ENCODE measurements at regions not wholly inside any gene's neighbourhood (a gene's known extent, or its start where the extent isn't known, plus 50 kb on each side); places are given as distances from the start of the nearest gene placed in this dataset.

DNA sequence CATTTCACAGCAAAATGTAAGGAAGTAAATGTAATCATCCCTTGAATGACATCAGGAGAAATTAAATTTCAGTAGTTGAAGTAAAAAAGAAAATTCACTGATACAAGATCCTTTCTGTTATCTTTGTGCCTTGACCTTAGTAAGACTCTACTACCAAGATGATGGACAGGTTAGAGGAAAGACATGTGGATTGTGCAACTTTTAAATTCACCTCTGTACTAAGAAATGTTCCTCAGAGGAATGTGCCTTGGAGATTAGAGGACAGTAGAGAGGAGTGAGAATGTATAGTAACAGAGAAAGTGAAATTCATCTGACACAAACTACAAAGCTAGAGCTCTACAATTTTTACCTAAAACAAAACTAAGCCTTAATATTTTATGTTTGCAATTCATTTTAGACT lies 375.3 kb downstream of the PLOD2 start:
- DNase-seq = no peak

DNA sequence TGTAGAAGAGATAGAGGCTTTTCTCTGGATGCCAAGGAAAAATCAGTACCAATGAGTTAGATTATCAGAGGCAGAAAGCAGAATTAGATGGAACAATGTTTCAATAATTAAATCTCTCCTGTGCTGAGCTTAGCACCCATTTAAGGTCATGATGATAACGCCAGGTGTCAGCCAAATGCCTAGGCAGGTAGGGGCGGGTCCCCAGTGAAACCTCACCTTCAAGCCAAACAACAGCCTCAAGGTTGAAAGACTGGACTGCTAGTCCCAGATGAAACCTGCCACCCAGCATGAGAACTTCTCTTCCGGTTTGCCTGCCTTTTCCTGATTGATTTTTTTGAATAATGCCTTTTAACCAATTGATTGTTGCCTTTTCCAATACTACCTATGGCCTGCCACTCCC lies 363.0 kb downstream of the PLOD2 start:
- DNase-seq = no peak

DNA sequence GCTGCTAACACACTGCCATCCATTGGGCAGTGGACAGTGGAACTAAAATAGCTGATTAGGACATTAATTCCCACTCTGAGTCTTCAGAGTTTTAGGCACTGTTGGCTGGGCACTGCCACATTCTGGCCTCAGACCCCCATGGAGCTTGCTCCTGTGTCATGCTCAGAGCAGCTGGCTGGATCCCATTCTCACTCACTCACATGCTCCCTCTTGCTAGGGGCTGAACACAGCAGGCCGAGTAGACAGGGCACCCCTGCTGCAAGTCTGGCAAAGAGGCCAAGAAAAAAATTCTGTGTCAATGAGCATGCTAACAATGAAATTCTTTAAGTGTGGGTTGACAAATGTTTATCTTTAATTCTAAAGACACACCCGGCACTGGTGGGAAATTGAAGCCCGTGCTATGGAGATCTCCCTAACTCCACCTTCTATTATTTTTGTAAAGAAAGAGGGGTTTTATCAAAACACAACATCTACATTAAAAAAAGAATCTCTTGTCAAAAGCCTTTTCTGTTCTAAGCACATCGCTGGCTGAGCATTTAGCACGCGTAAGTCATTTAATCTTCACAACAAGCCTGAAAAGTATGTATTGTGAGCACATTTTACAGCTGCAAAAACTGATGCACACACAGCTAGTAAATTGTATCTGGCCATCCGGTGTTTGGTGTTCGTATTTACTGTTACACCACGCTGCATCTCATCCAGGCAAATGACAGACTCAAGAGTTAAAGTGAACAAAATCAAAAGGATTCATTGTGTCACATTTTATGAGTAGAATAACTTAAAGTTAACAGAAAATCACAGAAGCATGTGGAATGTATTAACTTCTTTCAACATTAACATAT lies 362.1 kb downstream of the PLOD2 start:
- DNase-seq = no peak

DNA sequence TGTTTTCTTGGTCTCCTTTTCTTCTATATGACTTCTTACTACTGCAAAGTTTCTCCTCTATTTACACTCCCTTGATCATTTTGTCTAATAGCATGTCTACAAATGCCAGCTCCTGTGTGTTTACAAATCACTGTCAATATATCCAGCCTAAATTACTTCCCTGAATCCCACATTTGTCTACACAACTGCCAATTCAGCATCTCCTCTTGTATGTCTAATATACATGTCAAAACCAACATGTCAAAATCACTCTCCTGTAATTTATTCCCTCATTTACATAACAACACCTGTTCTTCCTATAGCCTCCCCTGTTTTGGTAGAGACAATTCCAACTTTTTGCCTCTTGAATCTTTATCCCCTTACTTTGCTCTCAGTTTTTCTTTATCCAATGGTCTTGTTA lies 359.3 kb downstream of the PLOD2 start:
- DNase-seq = no peak

DNA sequence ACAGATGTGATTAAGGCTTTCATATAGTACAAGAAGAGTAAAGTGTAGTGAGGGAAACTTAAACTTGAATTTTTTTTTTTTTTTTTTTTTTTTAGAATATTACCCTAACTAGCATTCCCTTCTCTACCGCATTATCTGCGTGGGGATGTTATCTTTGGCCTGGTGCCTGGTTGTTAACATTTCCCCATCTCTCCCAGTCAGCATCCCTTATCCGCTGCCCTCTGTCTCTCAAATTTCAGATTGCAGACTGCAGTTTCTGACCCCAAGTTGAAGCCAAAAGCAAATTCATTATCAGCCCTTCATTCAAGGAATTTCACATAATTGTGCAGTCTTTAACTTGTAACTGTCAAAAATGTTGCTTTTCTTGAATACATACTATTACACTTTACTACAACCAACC lies 353.0 kb downstream of the PLOD2 start:
- no peak for DNase-seq

DNA sequence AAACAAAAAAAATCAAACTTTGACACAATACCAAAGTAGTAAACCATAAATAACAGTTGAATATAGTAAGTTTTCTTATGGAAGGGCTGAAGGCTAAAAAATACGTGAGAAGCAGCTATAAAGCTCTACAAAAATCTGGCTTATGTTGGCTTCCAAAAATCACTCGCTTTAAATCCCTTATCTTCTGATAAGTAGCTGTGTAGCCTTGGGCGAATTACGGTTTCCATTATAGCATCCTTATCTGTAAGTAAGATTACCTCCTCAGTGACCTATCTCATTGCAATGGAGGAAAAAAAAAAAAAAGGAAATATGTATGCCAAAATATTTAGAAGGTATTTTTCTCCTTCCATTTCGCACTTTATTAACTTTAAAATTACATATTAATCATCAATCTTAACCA lies 348.6 kb downstream of the PLOD2 start:
- no peak for DNase-seq

DNA sequence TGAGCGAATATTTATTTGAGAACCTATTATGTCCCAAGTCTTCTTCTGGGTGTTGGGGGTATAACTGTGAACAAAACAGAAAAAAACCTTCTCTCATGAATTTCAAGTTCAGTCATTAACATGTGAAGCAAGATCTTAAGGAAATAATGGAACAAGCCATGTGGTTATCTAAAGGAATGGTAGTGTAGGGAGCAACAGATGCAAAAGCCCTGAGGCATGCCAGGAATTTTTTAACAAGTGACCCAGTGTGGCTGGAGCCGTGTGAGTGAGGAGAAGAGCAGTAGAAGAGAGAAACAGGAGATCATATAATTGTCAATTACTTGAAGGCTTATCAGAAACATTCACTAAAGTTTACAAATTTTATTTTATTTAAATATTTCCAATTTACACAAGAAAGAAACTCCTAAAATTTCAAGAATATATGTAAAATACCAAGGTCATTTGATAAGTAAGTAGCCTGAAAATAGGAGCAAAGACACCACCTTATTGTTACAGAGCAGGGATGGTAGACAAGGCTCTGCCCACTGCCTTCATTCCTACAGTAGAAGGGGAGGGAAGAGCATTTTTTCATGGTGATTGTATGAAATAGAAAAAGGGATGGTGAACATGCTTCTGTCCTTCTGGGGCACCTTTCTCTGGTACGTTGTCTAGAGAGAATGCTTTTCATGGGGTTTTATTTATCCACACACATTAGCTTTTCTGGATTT lies 345.1 kb downstream of the PLOD2 start:
- no peak for DNase-seq

DNA sequence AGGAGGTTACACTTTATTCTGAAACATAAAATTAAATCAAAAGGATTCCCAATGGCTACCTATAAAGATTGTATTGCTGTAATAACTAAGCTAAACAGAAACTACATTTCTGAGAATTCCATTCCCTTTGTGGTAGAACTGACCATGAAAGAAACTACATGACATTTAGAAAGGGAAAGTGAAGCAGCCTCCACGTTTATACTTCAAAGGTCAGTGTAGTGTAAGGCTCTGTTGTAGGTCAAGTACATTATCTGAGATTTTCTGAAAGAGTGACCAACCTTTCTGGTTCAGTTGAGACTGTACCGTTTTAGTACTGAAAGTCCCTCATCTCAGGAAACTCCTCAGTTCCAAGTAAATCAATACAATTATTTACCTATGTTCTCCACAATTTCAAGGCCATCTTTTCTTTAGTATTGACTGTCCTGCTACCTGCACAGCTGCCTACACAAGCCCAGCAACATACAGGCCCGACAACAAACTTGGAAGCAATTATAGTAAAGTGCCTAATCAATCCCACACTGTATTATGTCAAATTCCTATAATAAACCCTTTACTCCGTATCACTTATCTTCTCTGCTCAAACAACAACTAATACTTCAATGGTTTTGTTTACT lies 343.0 kb downstream of the PLOD2 start:
- no peak for DNase-seq

DNA sequence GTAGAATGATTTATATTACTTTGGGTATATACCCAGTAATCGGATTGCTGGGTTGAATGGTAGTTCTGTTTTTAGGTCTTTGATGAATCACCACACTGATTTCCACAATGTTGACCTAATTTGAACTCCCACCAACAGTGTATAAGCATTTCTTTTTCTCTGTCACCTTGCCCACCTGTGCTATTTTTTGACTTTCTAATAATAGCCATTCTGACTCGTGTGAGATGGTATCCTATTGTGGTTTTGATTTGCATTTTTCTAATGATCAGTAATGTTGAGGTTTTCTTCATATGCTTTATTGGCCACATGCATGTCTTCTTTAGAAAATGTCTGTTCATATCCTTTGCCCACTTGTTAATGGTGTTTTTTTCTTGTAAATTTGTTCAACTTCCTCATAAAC lies 340.8 kb downstream of the PLOD2 start:
- DNase-seq = no peak

DNA sequence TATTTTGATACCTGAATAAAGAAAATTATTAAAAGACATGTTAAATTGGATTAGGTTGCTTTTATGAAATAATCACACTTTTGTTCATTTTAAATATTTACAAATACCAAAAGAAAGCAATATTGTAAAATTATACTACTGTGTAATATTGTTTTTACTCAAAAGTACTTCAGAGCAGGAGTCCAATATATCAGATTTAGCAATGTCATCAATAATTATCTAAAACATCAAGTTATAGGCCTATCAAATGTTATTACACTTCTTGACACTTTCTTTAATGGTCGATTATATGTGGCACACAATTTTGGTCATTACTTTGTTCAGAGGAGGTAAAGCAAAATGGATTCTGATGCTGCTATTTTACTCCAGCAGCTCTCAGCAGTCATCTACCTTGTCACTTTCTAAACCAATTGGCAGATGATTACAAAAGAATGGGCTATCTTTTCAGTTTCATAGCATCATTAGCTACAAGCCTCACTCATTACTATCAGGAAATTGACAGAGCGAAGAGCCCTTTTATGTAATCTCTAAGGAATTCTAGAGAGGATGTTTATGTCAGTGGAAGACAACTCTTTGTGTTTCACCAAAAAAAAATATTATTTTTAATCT lies 318.6 kb downstream of the PLOD2 start:
- DNase-seq = no peak

DNA sequence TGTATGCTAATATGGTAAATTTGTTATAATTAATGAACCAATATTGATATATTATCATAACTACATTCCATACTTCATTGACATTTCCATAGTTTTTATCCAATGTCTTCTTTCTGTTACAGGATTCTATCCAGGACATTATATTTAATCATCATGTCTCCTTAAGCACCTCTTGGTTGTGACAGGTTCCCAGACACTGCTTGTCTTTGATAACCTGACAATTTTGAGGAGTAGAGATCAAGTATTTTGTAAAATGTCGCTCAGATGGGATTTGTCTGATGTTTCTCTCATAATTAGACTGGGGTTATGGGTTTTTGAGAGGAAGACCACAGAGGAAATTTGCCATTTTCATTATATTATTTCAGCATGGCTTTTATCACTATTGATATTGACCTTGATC lies 317.4 kb downstream of the PLOD2 start:
- DNase-seq = no peak

DNA sequence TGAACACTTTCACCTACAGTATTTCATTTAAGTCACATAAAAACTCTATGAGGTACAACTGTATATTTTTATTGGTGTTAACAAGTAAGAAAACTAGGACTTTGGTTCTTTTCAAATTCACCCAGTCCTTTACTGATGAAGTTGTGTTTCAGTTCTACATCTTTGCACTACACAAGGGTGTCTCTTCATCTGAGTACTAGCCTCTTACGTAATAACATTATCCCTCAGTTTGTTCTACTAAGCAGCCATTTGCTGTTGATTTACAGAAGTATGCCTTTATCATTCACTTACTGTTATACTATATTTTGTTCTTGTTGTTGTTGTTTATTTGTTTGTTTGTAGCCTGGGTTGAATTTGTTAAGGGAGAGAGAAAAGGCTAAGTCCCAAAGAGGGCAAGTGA lies 311.9 kb downstream of the PLOD2 start:
- no peak for DNase-seq

DNA sequence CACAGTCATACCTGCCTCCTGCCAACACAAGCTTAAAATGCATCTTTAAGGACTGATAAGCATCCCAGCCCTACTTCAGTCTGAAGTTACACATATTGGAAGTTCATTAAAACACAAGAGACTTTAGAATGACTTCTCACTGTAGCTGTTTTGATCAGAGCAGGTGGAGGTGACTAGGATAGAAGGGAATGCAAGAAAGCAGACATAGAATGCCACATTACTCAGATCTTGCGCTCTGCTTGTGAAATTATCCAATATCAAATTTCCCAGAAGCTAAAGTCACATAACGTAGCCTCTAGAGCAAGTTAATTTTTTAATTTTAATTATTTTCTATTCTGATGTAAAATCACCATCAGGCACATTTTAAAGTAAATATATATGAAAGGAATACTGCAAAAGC lies 306.5 kb downstream of the PLOD2 start:
- DNase-seq = no peak

DNA sequence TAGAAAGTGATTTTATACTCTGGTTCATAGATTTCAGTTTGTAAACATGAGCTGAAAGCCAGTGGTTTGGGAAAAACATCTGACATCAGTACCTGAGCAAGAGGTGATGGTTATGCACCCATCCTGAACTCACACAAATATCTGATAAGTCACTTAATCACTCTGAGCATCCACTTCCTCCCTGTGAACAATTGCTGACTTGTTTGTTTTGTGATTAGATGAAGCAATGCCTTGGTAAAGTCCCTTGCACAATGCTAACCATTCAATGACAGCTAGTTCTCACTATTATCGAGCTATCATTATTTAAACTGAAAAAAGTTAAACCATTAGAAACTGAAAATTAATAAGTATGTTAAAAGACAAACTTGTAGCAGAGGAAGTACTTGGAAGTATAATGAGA lies 303.0 kb downstream of the PLOD2 start:
- no peak for DNase-seq

DNA sequence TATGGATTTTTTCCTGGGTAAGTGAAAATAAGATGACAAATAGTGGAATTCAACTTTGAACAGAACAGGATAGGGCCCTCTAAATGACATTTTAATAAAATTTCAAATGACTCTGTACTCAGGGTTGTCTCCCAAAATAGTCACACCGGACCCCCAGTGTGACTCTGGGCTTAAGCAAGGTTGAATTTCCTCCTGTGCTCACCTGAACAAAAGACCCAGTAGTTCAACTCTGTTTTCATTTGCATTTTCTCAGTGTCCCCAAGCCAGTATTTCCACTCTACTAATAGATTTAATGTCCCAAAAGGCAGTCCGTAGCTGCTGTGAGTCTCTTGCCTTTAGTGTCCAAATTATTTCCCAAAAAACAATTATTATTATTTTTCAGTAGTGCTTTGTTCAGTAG lies 296.6 kb downstream of the PLOD2 start:
- no peak for DNase-seq

DNA sequence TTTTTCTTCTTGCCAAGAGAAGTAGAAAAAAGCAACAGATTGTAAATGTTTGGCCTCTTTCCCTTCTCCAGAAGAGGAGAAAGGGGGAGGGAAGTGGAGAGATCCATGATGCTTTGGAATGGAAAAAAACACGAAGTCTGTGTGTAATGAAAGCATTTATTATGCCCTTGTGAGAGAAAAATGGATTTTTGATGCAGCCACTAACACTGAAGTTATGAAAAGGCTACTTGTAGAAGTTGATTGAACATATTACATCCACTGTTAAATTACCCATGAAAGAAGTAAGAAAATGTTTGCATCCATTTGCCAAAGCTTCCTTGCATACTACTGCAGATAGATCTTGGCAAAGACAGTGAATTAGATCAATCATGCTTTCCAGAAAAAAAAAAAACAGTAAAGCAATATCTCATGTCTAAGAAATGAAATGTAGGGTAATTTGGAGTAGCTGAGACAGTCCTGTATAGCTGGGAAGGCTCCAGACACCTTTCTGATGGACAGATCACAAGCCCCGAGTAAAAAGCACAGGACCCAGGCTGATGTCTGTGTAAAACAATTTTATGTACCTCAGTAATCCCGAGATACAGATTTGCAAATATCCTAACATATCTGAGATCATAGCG lies 295.5 kb downstream of the PLOD2 start:
- DNase-seq = no peak

DNA sequence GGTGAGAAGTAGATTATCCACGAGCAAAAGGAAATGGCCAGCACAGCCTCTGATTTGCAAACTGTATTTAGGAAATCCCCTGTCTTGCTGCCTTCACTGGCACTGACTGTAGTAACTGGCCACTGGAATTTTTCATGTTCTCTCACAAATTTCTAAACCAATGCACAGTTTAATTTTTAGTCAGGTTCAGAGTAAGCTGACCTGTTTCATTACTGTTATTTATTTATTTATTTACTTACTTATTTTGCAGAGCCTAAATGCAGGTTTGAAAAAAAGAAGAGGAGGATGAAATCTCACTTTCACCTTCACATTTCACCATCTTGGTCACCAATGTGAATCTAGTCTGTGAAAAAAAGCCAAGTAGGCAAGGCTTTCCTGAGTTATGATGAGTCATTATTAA lies 291.0 kb downstream of the PLOD2 start:
- no peak for DNase-seq

DNA sequence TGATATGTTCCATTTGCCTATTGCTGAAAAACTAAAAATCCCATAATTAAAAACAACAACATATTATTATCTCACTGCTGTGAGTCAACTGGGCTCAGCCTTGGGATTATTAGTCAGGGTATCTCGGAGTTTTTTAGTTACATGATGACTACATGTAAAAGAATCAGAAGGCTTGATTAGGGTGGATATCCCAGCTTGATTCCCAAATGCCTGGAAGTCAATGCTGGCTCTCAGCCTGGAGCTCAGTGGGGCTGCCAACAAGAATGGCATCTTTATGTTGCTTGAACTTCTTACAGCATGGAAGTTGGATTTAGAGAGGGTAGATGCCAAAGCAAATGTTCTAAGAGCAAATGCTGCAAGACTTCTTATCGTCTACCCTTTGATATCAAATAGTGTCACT lies 278.5 kb downstream of the PLOD2 start:
- DNase-seq = no peak

DNA sequence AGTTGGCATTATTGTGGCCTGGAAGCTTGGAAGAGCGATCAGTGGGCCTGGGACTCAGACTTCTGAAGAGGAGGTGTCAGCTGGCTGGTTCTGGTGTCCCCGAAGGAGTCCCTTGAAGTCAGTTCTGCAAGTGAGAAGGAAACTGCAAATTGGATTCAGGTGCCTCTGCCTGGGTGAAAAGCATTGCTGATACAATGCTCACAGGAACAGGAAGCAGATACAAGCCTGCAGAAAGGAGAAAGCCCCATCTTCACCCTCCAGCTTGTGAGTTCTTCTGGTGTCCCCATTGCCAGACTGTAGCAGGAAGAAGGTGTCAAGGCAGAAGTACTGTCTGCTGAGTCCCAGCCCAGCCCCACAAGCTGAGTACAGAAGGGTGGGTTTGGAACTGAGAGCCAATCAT lies 271.3 kb downstream of the PLOD2 start:
- DNase-seq = no peak

DNA sequence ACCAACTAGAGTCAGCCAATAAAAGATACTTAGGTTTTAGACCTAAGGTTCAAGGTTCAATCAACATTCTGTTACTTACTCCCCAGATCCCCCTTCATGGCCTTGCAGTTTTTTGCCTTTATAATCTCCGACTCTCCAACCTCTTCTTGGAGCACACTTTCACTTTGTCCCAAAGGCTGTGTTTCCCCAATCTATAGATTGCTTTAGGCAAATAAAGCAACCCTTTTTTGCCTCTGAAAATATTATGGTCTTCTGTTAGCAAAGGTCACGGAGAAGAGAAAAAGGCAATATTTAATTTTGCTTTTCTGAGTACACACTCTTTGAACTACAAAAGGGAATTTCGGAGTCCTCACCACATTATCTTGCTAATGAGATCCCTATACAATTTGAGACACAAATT lies 268.1 kb downstream of the PLOD2 start:
- no peak for DNase-seq

DNA sequence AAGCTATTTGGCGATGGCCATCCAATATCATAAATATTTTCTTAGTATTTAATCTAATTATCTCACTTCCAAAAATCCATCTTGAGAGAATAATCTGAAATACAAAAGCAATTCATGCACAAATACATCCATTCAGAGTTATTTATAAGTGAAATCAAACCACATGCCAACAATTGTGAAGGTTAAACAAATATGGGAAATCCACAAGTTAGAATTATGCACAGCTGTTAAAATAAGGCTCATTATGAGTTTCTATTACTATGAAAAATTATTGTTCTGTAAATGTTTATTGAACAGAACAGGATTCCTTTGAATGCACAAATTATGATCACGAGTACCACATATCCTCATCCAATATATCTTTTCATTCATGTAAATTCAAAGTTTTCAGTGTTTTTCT lies 267.7 kb downstream of the PLOD2 start:
- DNase-seq = no peak

DNA sequence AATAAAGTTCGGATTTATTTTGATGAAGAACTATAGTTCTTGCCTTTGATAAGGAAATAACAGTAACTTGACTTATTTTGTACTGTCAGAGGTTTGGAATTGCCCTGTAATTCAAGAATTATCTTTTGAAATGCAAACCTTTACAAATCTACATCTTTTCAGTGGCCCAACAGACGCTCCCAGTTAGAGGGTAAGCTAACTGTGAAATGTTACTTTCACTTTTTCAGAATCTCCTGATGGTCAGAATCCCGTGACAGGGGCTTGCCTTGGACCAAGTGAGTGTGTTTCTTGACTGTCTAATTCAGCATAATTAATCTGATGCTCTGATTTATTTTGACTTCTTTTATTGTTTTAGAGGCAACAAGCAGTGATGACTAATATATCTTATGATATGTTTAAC lies 262.5 kb downstream of the PLOD2 start:
- no peak for DNase-seq

DNA sequence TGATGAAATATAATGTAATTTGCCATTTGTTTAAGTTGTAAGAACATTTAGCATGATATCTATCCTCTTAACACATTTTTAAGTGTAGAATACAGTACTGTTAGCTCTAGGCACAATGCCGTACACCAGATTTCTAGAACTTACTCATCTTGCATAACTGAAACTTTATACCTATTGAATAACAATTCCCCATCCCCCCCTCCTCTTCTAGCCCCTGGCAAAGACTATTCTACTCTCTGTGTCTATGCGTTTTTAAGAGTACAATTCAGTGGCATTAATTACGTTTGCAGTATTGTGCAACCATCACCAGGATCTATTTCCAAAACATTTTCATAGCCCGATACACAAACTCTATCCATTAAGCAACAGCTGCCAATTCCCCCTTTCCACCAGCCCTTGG lies 261.7 kb downstream of the PLOD2 start:
- DNase-seq = no peak
